ENCODE measurements at regions not wholly inside any gene's neighbourhood (a gene's known extent, or its start where the extent isn't known, plus 50 kb on each side); places are given as distances from the start of the nearest gene placed in this dataset.
"Not testable (repeated sequence)": the region's sequence is repeated elsewhere in the genome, so short reads cannot be mapped to it uniquely, and the experiment has no call there.

- FAIRE-seq; DNase-seq (ENCODE audit: low spot score): not testable (repeated sequence)
Observed at GRCh38 chr17:16844669-16845068, 127.2 kb downstream of the TNFRSF13B start.

GRCh38 chr17:16843511-16843910, 128.4 kb downstream of the TNFRSF13B start:
- not testable (repeated sequence) for DNase-seq (ENCODE audit: low spot score); FAIRE-seq

- not testable (repeated sequence) for DNase-seq (ENCODE audit: low spot score); FAIRE-seq
Observed at GRCh38 chr17:16842346-16842745, 129.6 kb downstream of the TNFRSF13B start.

- not testable (repeated sequence) for FAIRE-seq; DNase-seq (ENCODE audit: low spot score)
Observed at GRCh38 chr17:16841896-16842295, 130.0 kb downstream of the TNFRSF13B start.

- DNase-seq (ENCODE audit: low spot score); FAIRE-seq: not testable (repeated sequence)
Observed at GRCh38 chr17:16840219-16840618, 131.7 kb downstream of the TNFRSF13B start.

- not testable (repeated sequence) for DNase-seq (ENCODE audit: low spot score); FAIRE-seq
Observed at GRCh38 chr17:16839242-16840175, 132.4 kb downstream of the TNFRSF13B start.

GRCh38 chr17:16838795-16839194, 133.1 kb downstream of the TNFRSF13B start:
- not testable (repeated sequence) for DNase-seq (ENCODE audit: low spot score); FAIRE-seq

GRCh38 chr17:16838287-16838686, 133.6 kb downstream of the TNFRSF13B start:
- FAIRE-seq; DNase-seq (ENCODE audit: low spot score): not testable (repeated sequence)

GRCh38 chr17:16837468-16838266, 134.3 kb downstream of the TNFRSF13B start:
- FAIRE-seq; DNase-seq (ENCODE audit: low spot score): not testable (repeated sequence)

GRCh38 chr17:16836315-16836915, 135.5 kb downstream of the TNFRSF13B start:
- FAIRE-seq; DNase-seq (ENCODE audit: low spot score): not testable (repeated sequence)

GRCh38 chr17:16833517-16833916, 138.4 kb downstream of the TNFRSF13B start:
- DNase-seq (ENCODE audit: low spot score); FAIRE-seq: not testable (repeated sequence)

GRCh38 chr17:16832853-16833252, 139.1 kb downstream of the TNFRSF13B start:
- DNase-seq (ENCODE audit: low spot score); FAIRE-seq: not testable (repeated sequence)

GRCh38 chr17:16832206-16832605, 139.7 kb downstream of the TNFRSF13B start:
- DNase-seq (ENCODE audit: low spot score); FAIRE-seq: not testable (repeated sequence)

GRCh38 chr17:16830770-16831169, 140.7 kb downstream of the CCDC144A start:
- not testable (repeated sequence) for FAIRE-seq; DNase-seq (ENCODE audit: low spot score)

- not testable (repeated sequence) for DNase-seq (ENCODE audit: low spot score); FAIRE-seq
Observed at GRCh38 chr17:16830219-16830618, 140.2 kb downstream of the CCDC144A start.

All from RCC 7860 (cell line).